H9 (cell line): ENCODE measurements at regions not wholly inside any gene's neighbourhood (a gene's known extent, or its start where the extent isn't known, plus 50 kb on each side); places are given as distances from the start of the nearest gene placed in this dataset.

Experiments
- DNase-seq: peaks from one replicate; pipeline ENCODE4 v3.0.0-alpha.2; 2017
- H2AFZ ChIP-seq: one replicate; pipeline ENCODE4 v1.6.1; 2013; ENCODE audit warnings: mild to moderate bottlenecking, low read length, control low read depth, moderate library complexity
- H2AK5ac ChIP-seq: 2 replicates; pipeline ENCODE4 v1.6.1; 2013; ENCODE audit warnings: low read length, control low read depth, mixed read lengths; ENCODE audit not compliant: insufficient read length
- H2BK120ac ChIP-seq: one replicate; pipeline ENCODE4 v1.6.1; 2013; ENCODE audit warnings: low read depth, mild to moderate bottlenecking, low read length, control low read depth, inconsistent platforms; ENCODE audit not compliant: poor library complexity, severe bottlenecking
- H2BK12ac ChIP-seq: 2 replicates; pipeline ENCODE4 v1.6.1; 2013; ENCODE audit warnings: low read length, control low read depth, mixed read lengths, low read depth; ENCODE audit not compliant: insufficient read length
- H2BK15ac ChIP-seq: 2 replicates; pipeline ENCODE4 v1.6.1; 2013; ENCODE audit warnings: low read depth, low read length, control low read depth
- H2BK20ac ChIP-seq: one replicate; pipeline ENCODE4 v1.6.1; 2013; ENCODE audit warnings: low read depth, mild to moderate bottlenecking, low read length, control low read depth, inconsistent platforms; ENCODE audit not compliant: poor library complexity, severe bottlenecking
- H2BK5ac ChIP-seq: 2 replicates; pipeline ENCODE4 v1.6.1; 2013; ENCODE audit warnings: low read length, control low read depth, mixed read lengths; ENCODE audit not compliant: insufficient read length
- H3K14ac ChIP-seq: 2 replicates; pipeline ENCODE4 v1.6.1; 2013; ENCODE audit warnings: low read length, control low read depth; ENCODE audit not compliant: insufficient read depth
- H3K18ac ChIP-seq: 2 replicates; pipeline ENCODE4 v1.6.1; 2013; ENCODE audit warnings: low read depth, mild to moderate bottlenecking, mixed read lengths, low read length, control low read depth; ENCODE audit not compliant: insufficient read length
- H3K23ac ChIP-seq: 2 replicates; pipeline ENCODE4 v1.6.1; 2013; ENCODE audit warnings: low read length, control low read depth, mixed read lengths, low read depth; ENCODE audit not compliant: insufficient read length
- H3K23me2 ChIP-seq: 2 replicates; pipeline ENCODE4 v1.6.1; 2013; ENCODE audit warnings: low read depth, mild to moderate bottlenecking, mixed read lengths, low read length, control low read depth; ENCODE audit not compliant: insufficient read length, poor library complexity, severe bottlenecking
- H3K27ac ChIP-seq: 2 replicates; pipeline ENCODE4 v1.5.1; 2013; ENCODE audit warnings: low read length, control low read depth, mixed read lengths, low read depth; ENCODE audit not compliant: insufficient read length
- H3K27me3 ChIP-seq: 2 replicates; pipeline ENCODE4 v1.6.1; 2013; ENCODE audit warnings: low read length, control low read depth, inconsistent platforms; ENCODE audit not compliant: insufficient read depth
- H3K4ac ChIP-seq: 2 replicates; pipeline ENCODE4 v1.6.1; 2013; ENCODE audit warnings: low read depth, mild to moderate bottlenecking, control low read depth, inconsistent platforms, low read length, moderate library complexity
- H3K4me1 ChIP-seq: 2 replicates; pipeline ENCODE4 v1.6.1; 2013; ENCODE audit warnings: low read length, control low read depth, inconsistent platforms; ENCODE audit not compliant: insufficient read depth
- H3K4me2 ChIP-seq: 2 replicates; pipeline ENCODE4 v1.6.1; 2013; ENCODE audit warnings: low read length, control low read depth, mixed read lengths; ENCODE audit not compliant: insufficient read length, insufficient read depth
- H3K56ac ChIP-seq: 2 replicates; pipeline ENCODE4 v1.6.1; 2013; ENCODE audit warnings: low read depth, mild to moderate bottlenecking, mixed read lengths, low read length, control low read depth; ENCODE audit not compliant: insufficient read length
- H3K79me1 ChIP-seq: 2 replicates; pipeline ENCODE4 v1.6.1; 2013; ENCODE audit warnings: low read depth, mild to moderate bottlenecking, moderate library complexity, low read length, control low read depth, inconsistent platforms; ENCODE audit not compliant: insufficient read depth, poor library complexity, severe bottlenecking
- H3K79me2 ChIP-seq: 2 replicates; pipeline ENCODE4 v1.6.1; 2013; ENCODE audit warnings: low read length, control low read depth, inconsistent platforms; ENCODE audit not compliant: insufficient read depth
- H3K9ac ChIP-seq: 2 replicates; pipeline ENCODE4 v1.6.1; 2013; ENCODE audit warnings: low read length, control low read depth, mixed read lengths; ENCODE audit not compliant: insufficient read length; ENCODE audit errors: extremely low read depth
- H3K9me3 ChIP-seq: one replicate; pipeline ENCODE4 v1.6.1; 2013; ENCODE audit warnings: low read depth, low read length, inconsistent platforms; ENCODE audit not compliant: control insufficient read depth
- H3T11ph ChIP-seq: one replicate; pipeline ENCODE4 v1.6.1; 2013; ENCODE audit warnings: mild to moderate bottlenecking, low read length, control low read depth, inconsistent platforms
- H4K20me1 ChIP-seq: one replicate; pipeline ENCODE4 v1.6.1; 2013; ENCODE audit not compliant: control insufficient read depth, insufficient read length, insufficient read depth
- H4K5ac ChIP-seq: 2 replicates; pipeline ENCODE4 v1.6.1; 2013; ENCODE audit warnings: low read depth, mild to moderate bottlenecking, mixed read lengths, low read length, control low read depth; ENCODE audit not compliant: insufficient read length
- H4K8ac ChIP-seq: replicated peaks from 2 replicates; pipeline ENCODE4 v1.6.1; 2013; ENCODE audit warnings: low read length, control low read depth, mixed read lengths, low read depth; ENCODE audit not compliant: insufficient read length
- H4K91ac ChIP-seq: 2 replicates; pipeline ENCODE4 v1.6.1; 2013; ENCODE audit warnings: low read depth, mild to moderate bottlenecking, moderate library complexity, mixed read lengths, low read length, control low read depth; ENCODE audit not compliant: insufficient read length
- H3K27ac Mint-ChIP-seq, 3 experiments: 2 replicates in 2 of 3; 3 replicates in 1 of 3; pipeline ENCODE4 v1.8.0; 2020 to 2021; ENCODE audit warnings: mixed read lengths in 3 of 3, mild to moderate bottlenecking in 1 of 3, moderate library complexity in 1 of 3
- H3K27me3 Mint-ChIP-seq: 2 replicates; pipeline ENCODE4 v1.8.0; 2021; ENCODE audit warnings: low read depth, mild to moderate bottlenecking, moderate library complexity, mixed read lengths
- H3K36me3 Mint-ChIP-seq, 3 experiments: 2 replicates in 2 of 3; 3 replicates in 1 of 3; pipeline ENCODE4 v1.8.0; 2020 to 2021; ENCODE audit warnings: low read depth in 3 of 3, mixed read lengths in 3 of 3; ENCODE audit not compliant: insufficient read depth in 1 of 3
- H3K4me1 Mint-ChIP-seq, 2 experiments: 2 replicates each; pipeline ENCODE4 v1.8.0; 2020; ENCODE audit warnings: mixed read lengths in 2 of 2
- H3K4me3 Mint-ChIP-seq, 2 experiments: 2 replicates in 1 of 2; 3 replicates in 1 of 2; pipeline ENCODE4 v1.8.0; 2020 to 2021; ENCODE audit warnings: mild to moderate bottlenecking in 2 of 2, mixed read lengths in 2 of 2, moderate library complexity in 1 of 2
- H3K9me3 Mint-ChIP-seq, 2 experiments: 2 replicates in 1 of 2; 3 replicates in 1 of 2; pipeline ENCODE4 v1.8.0; 2020; ENCODE audit warnings: mild to moderate bottlenecking in 2 of 2, mixed read lengths in 2 of 2, moderate library complexity in 1 of 2
- WGBS: extraction: QIAGEN DNeasy Blood & Tissue Kit; methylation state at CpG from one replicate; pipeline ENCODE4 v1.1.7; 2013; ENCODE audit warnings: missing lambda C conversion rate, low lambda C conversion rate, mixed read lengths; ENCODE audit not compliant: insufficient read length; ENCODE audit errors: extremely low coverage; 5-methylcytosine and 5-hydroxymethylcytosine counted together
- TF ChIP-seq, protein P1 (sequence below): fragments of 200-600 bp; sonication (generic); conservative IDR thresholded peaks from 3 replicates; pipeline ENCODE4 v1.8.0; 2021; ENCODE audit warnings: antibody characterized with exemption, mild to moderate bottlenecking

DNA sequence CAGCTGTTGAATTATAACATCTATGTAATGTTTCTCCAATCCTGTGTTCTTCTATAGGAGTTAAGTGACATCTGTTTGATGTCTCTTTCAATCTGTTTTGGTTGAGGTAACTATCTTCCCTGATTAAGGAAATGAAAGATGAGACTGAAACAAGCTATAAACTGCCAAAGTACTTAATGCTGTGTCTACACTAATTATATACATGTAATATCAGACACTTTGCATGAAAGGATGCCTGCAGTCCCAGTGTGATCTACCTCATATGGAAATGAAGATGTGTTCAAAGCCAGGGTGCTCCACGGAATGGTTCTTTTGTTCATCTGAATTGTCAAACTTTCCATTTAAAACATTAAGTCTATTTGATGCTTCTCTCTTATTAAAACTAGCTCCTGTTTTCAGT lies 958.3 kb downstream of the GALC start:
- Mint-ChIP-seq H3K27ac (no peak overlapping the region), H3K9me3 (no peaks in the 10 kb centered on the region), H3K27me3 (peaks cover 5% of the 10 kb centered on the region), H3K4me3 (no peak overlapping the region), H3K4me1 (peaks cover 1% of the 10 kb centered on the region in 2 experiments; a peak in 1 of 4 replicates), H3K36me3 (no peaks in the 10 kb centered on the region)
- Histone ChIP-seq H2AFZ (no peak overlapping the region), H2BK15ac (no peak overlapping the region), H2BK20ac (no peak overlapping the region), H2BK120ac (no peak overlapping the region), H3K23me2 (no peaks in the 10 kb centered on the region), H3K23ac (no peak overlapping the region), H3K56ac (no peak overlapping the region), H3K9me3 (no peaks in the 10 kb centered on the region), H4K91ac (no peak overlapping the region), H3K18ac (no peak overlapping the region), H3K4ac (no peak overlapping the region), H2BK5ac (no peak overlapping the region), H3K4me1 (no peaks in the 10 kb centered on the region), H3T11ph (no peak overlapping the region), H3K79me2 (no peaks in the 10 kb centered on the region), H4K20me1 (no peaks in the 10 kb centered on the region), H2BK12ac (no peak overlapping the region), H4K5ac (no peak overlapping the region), H2AK5ac (no peak overlapping the region), H3K27me3 (no peaks in the 10 kb centered on the region), H3K9ac (no peak overlapping the region), H3K14ac (no peak overlapping the region), H4K8ac (no peak overlapping the region), H3K79me1 (no peaks in the 10 kb centered on the region), H3K27ac (no peak overlapping the region), H3K4me2 (no peak overlapping the region)
- TF ChIP-seq, protein P1, sequence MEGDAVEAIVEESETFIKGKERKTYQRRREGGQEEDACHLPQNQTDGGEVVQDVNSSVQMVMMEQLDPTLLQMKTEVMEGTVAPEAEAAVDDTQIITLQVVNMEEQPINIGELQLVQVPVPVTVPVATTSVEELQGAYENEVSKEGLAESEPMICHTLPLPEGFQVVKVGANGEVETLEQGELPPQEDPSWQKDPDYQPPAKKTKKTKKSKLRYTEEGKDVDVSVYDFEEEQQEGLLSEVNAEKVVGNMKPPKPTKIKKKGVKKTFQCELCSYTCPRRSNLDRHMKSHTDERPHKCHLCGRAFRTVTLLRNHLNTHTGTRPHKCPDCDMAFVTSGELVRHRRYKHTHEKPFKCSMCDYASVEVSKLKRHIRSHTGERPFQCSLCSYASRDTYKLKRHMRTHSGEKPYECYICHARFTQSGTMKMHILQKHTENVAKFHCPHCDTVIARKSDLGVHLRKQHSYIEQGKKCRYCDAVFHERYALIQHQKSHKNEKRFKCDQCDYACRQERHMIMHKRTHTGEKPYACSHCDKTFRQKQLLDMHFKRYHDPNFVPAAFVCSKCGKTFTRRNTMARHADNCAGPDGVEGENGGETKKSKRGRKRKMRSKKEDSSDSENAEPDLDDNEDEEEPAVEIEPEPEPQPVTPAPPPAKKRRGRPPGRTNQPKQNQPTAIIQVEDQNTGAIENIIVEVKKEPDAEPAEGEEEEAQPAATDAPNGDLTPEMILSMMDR: no peak
- no CpG with 5 or more reads among the region's 1 CpG for WGBS
- DNase-seq: no peak
